Ovary (tissue), 3 donors: ENCODE measurements at regions not wholly inside any gene's neighbourhood (a gene's known extent, or its start where the extent isn't known, plus 50 kb on each side); places are given as distances from the start of the nearest gene placed in this dataset.

ENCODE experiments used
- CTCF ChIP-seq, 3 donors: fragments of 450-650 bp in 2 of 3; fragments of 200-600 bp in 1 of 3; IDR thresholded peaks; one replicate each; pipeline versions ENCODE4 v1.5.1 to v1.8.0; 2016 to 2022; ENCODE audit warnings: antibody characterized with exemption in 3 of 3, mild to moderate bottlenecking in 1 of 3
- EP300 ChIP-seq: sonication (generic); formaldehyde crosslinking; IDR thresholded peaks from one replicate; pipeline ENCODE4 v1.6.1; 2017; ENCODE audit warnings: antibody characterized with exemption
- POLR2A ChIP-seq: fragments of 450-650 bp; IDR thresholded peaks from one replicate; pipeline ENCODE4 v1.6.1; 2017; ENCODE audit warnings: antibody characterized with exemption, mild to moderate bottlenecking, moderate library complexity
- donor health status: DM: no; HTN: no; CAD: no.

- TF ChIP-seq CTCF (IDR thresholded peaks at IDR 0.05) = no peak
- TF ChIP-seq EP300 = no peak
- no peak for TF ChIP-seq POLR2A
Observed at GRCh38 chr10:20486791-20487190, 410.3 kb downstream of the NEBL start.
